ENCODE measurements at regions not wholly inside any gene's neighbourhood (a gene's known extent, or its start where the extent isn't known, plus 50 kb on each side); places are given as distances from the start of the nearest gene placed in this dataset.
A peak's percentile ranks its signal among the peaks of the same experiment; 100 is the strongest.

- TF ChIP-seq, protein P1, sequence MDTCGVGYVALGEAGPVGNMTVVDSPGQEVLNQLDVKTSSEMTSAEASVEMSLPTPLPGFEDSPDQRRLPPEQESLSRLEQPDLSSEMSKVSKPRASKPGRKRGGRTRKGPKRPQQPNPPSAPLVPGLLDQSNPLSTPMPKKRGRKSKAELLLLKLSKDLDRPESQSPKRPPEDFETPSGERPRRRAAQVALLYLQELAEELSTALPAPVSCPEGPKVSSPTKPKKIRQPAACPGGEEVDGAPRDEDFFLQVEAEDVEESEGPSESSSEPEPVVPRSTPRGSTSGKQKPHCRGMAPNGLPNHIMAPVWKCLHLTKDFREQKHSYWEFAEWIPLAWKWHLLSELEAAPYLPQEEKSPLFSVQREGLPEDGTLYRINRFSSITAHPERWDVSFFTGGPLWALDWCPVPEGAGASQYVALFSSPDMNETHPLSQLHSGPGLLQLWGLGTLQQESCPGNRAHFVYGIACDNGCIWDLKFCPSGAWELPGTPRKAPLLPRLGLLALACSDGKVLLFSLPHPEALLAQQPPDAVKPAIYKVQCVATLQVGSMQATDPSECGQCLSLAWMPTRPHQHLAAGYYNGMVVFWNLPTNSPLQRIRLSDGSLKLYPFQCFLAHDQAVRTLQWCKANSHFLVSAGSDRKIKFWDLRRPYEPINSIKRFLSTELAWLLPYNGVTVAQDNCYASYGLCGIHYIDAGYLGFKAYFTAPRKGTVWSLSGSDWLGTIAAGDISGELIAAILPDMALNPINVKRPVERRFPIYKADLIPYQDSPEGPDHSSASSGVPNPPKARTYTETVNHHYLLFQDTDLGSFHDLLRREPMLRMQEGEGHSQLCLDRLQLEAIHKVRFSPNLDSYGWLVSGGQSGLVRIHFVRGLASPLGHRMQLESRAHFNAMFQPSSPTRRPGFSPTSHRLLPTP (IDR thresholded peaks at IDR 0.05; ENCODE audit: borderline replicate concordance, extremely low read depth, insufficient read length): no peak
- TF ChIP-seq GTF2E2 (tag; IDR thresholded peaks at IDR 0.05): no peak
- no peak for TF ChIP-seq POLR2AphosphoS2 (IDR thresholded peaks at IDR 0.05; ENCODE audit: low read length)
- TF ChIP-seq, protein P2, sequence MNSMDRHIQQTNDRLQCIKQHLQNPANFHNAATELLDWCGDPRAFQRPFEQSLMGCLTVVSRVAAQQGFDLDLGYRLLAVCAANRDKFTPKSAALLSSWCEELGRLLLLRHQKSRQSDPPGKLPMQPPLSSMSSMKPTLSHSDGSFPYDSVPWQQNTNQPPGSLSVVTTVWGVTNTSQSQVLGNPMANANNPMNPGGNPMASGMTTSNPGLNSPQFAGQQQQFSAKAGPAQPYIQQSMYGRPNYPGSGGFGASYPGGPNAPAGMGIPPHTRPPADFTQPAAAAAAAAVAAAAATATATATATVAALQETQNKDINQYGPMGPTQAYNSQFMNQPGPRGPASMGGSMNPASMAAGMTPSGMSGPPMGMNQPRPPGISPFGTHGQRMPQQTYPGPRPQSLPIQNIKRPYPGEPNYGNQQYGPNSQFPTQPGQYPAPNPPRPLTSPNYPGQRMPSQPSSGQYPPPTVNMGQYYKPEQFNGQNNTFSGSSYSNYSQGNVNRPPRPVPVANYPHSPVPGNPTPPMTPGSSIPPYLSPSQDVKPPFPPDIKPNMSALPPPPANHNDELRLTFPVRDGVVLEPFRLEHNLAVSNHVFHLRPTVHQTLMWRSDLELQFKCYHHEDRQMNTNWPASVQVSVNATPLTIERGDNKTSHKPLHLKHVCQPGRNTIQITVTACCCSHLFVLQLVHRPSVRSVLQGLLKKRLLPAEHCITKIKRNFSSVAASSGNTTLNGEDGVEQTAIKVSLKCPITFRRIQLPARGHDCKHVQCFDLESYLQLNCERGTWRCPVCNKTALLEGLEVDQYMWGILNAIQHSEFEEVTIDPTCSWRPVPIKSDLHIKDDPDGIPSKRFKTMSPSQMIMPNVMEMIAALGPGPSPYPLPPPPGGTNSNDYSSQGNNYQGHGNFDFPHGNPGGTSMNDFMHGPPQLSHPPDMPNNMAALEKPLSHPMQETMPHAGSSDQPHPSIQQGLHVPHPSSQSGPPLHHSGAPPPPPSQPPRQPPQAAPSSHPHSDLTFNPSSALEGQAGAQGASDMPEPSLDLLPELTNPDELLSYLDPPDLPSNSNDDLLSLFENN (IDR thresholded peaks at IDR 0.05; ENCODE audit: low read depth in 2 of 2, low read length in 2 of 2): peak in 1 of 2 experiments; percentile 72; a peak in 1 of 4 replicates
- TF ChIP-seq POU5F1 (IDR thresholded peaks at IDR 0.05; ENCODE audit: borderline replicate concordance, low read depth, low read length, partially characterized antibody): no peak
- no peak for TF ChIP-seq RBM15 (IDR thresholded peaks at IDR 0.05; ENCODE audit: insufficient read depth, low read length)
- TF ChIP-seq ZNF778 (CRISPR knock-in tag; IDR thresholded peaks at IDR 0.05): no peak
- TF ChIP-seq AFF4 (CRISPR knock-in tag; IDR thresholded peaks at IDR 0.05): no peak
- TF ChIP-seq L3MBTL2 (IDR thresholded peaks at IDR 0.05): no peak
- no peak for TF ChIP-seq PPARD (CRISPR knock-in tag; IDR thresholded peaks at IDR 0.05)
- no peak for TF ChIP-seq MBD1 (CRISPR knock-in tag; IDR thresholded peaks at IDR 0.05)
- TF ChIP-seq TRIM24 (IDR thresholded peaks at IDR 0.05): peak; percentile 66 to 71; a peak in 2 of 4 replicates
- TF ChIP-seq PTBP1 (IDR thresholded peaks at IDR 0.05; ENCODE audit: low read depth, low read length): no peak
- TF ChIP-seq ELF2 (CRISPR knock-in tag; IDR thresholded peaks at IDR 0.05): no peak
Measured at GRCh38 chr18:8943900-8944870, 158.3 kb upstream of the NDUFV2 start (continued).

All from K562 (cell line).